Kidney (tissue), 13 donors: ENCODE measurements at regions not wholly inside any gene's neighbourhood (a gene's known extent, or its start where the extent isn't known, plus 50 kb on each side); places are given as distances from the start of the nearest gene placed in this dataset.

Source experiments
- DNase-seq, 5 donors: peaks; one replicate each; pipeline ENCODE4 v3.0.0-alpha.2; 2013 to 2020
- FAIRE-seq: peaks from 2 replicates; lab custom pipeline; 2012; peaks lifted over from hg19 to GRCh38; lab: Jason Lieb, UNC
- H3K27ac ChIP-seq, 2 donors: one replicate each; pipeline ENCODE4 v1.7.0; 2013; ENCODE audit warnings: low read depth in 2 of 2, low read length in 2 of 2, inconsistent platforms in 1 of 2
- H3K27me3 ChIP-seq: one replicate; pipeline ENCODE4 v1.7.1; 2013; ENCODE audit warnings: low read length, inconsistent platforms; ENCODE audit not compliant: control insufficient read depth, insufficient read depth
- H3K36me3 ChIP-seq, 3 donors: one replicate each; pipeline versions ENCODE4 v1.7.0 to v1.7.1; 2013; ENCODE audit warnings: low read length in 3 of 3, control low read depth in 1 of 3, inconsistent platforms in 1 of 3; ENCODE audit not compliant: insufficient read depth in 3 of 3, control insufficient read depth in 2 of 3
- H3K4me1 ChIP-seq, 3 donors: one replicate each; pipeline versions ENCODE4 v1.7.0 to v1.7.1; 2013; ENCODE audit warnings: low read length in 3 of 3, inconsistent platforms in 1 of 3, low read depth in 1 of 3; ENCODE audit not compliant: control insufficient read depth in 2 of 3, insufficient read depth in 2 of 3
- H3K4me3 ChIP-seq, 3 donors: one replicate each; pipeline versions ENCODE4 v1.7.0 to v1.8.1; 2013; ENCODE audit warnings: low read length in 3 of 3, control low read depth in 1 of 3, inconsistent platforms in 1 of 3
- H3K9ac ChIP-seq, 3 donors: one replicate each; pipeline versions ENCODE4 v1.7.0 to v1.7.1; 2013; ENCODE audit warnings: low read length in 3 of 3, control low read depth in 1 of 3, inconsistent platforms in 1 of 3
- H3K9me3 ChIP-seq, 3 donors: one replicate each; pipeline versions ENCODE4 v1.7.0 to v1.7.1; 2013; ENCODE audit warnings: low read length in 3 of 3, control low read depth in 1 of 3, inconsistent platforms in 1 of 3; ENCODE audit not compliant: control insufficient read depth in 2 of 3, insufficient read depth in 1 of 3
- CTCF ChIP-seq: IDR thresholded peaks from 3 replicates; pipeline ENCODE4 v1.5.1; 2012; ENCODE audit warnings: mild to moderate bottlenecking, moderate library complexity, borderline replicate concordance; ENCODE audit not compliant: insufficient read depth; ENCODE audit errors: extremely low read depth
- intact Hi-C: fragments of 100-400 bp; cut with DNase I; formaldehyde crosslinking; loops from one replicate; pipeline ENCODE4 v1.11.1; 2022
- donor health status: control.
- donor health status: control.
- donor health status: control.
- donor health status: control.
- donor health status: control.
- donor health status: DM: yes; HTN: yes; CAD: no.
- donor health status: Normal renal cell carcinoma (clear cell type).

GRCh38 chr14:101460986-101461750 is 100.1 kb upstream of the DIO3 start:
- intact Hi-C loops, result no loop called here
- Histone ChIP-seq H3K36me3 (no peaks in the 10 kb centered on the region), H3K4me1 (no peaks in the 10 kb centered on the region), H3K27ac (no peak overlapping the region), H3K9ac (no peak overlapping the region), H3K27me3 (peaks cover 26% of the 10 kb centered on the region), H3K9me3 (no peaks in the 10 kb centered on the region), H3K4me3 (no peak overlapping the region)
- TF ChIP-seq CTCF, result no peak
- DNase-seq, result no peak
- no peak for FAIRE-seq

- FAIRE-seq (no peak), DNase-seq (no peak)
- Histone ChIP-seq H3K4me1 (no peaks in the 10 kb centered on the region), H3K27ac (no peak overlapping the region), H3K27me3 (peaks cover 20% of the 10 kb centered on the region), H3K4me3 (no peak overlapping the region), H3K36me3 (no peaks in the 10 kb centered on the region), H3K9me3 (no peaks in the 10 kb centered on the region), H3K9ac (no peak overlapping the region)
- TF ChIP-seq CTCF, result no peak
- intact Hi-C loops, result no loop called here
Measured at GRCh38 chr14:101461891-101462290, 99.4 kb upstream of the DIO3 start.

DNA sequence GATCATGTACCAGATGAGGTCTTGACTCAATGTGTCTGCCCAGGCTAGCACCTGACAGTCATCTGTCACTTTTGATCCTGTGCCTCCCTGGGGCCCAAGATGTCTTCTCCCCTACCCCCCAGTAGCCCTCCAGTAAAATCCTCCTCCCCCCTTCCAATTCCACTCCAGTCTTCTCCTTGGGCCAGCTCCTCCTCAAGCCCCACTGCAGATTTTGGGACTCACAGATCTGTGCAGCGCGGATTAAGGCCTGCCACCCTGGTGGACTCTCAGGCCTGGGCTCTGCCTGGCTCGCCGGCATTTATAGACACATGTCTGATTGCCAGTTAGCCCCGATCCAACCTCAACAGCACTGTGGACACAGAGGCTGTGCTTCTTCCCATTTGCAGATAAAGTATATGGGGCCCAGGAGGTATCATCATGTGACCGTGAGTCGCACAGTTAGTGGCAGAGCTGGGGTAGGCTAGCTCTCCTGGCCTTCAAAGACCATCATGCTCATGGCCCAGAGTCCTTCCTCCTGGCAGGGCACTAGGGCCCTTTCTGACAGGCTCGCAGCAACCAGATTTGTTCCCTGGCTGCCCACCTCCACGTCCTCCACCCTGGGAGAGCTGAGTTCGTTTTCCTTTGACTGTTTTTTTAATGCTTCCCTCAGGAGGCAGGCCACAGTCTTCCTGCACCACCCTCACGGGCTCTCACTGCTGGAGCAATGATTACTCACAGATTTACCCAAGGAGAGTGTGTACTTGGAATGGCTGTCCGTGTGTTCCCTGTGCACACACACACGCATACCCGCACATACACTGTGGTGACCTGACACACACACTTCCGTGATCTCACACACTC is 98.3 kb upstream of the DIO3 start:
- Histone ChIP-seq H3K9ac (no peak overlapping the region), H3K36me3 (no peaks in the 10 kb centered on the region), H3K4me1 (no peaks in the 10 kb centered on the region), H3K27me3 (peaks cover 19% of the 10 kb centered on the region), H3K4me3 (no peak overlapping the region), H3K9me3 (no peaks in the 10 kb centered on the region), H3K27ac (no peak overlapping the region)
- FAIRE-seq (no peak), DNase-seq (peak in 1 of 5 donors; percentile 26)
- TF ChIP-seq CTCF, result no peak
- intact Hi-C loops, result no loop called here
